ENCODE measurements at regions not wholly inside any gene's neighbourhood (a gene's known extent, or its start where the extent isn't known, plus 50 kb on each side); places are given as distances from the start of the nearest gene placed in this dataset.

DNA sequence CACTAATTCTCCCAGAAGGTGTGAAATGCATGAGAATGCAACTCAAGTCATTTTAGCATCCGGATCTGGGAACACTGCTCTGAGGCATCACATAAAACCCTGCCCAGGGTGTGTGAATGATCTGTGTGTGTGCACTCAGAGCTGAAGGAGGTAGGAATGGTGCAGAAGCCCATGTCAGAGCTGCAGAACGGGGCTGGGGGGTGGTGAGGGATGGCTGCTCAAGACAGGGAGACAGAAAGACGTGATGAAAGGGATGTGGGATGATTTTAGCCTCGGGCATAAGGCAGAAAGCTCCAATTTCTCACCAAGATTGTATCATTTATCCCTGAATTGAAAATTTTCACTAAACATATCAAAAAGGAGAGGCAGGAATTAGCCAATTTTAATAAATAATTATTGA lies 369.1 kb downstream of the EIPR1 start:
- TF ChIP-seq OSR1 (CRISPR knock-in tag; IDR thresholded peaks at IDR 0.05) (no peak), ARNTL (CRISPR knock-in tag; IDR thresholded peaks at IDR 0.05; ENCODE audit: borderline replicate concordance, low read depth) (no peak), ESRRG (CRISPR knock-in tag; IDR thresholded peaks at IDR 0.05) (no peak), ZFP30 (CRISPR knock-in tag; IDR thresholded peaks at IDR 0.05) (no peak), SNAI2 (CRISPR knock-in tag; IDR thresholded peaks at IDR 0.05) (no peak), TCF4 (CRISPR knock-in tag; IDR thresholded peaks at IDR 0.05; ENCODE audit: borderline replicate concordance) (no peak), ZNF565 (CRISPR knock-in tag; conservative IDR thresholded peaks at IDR 0.05; ENCODE audit: low read depth) (no peak), ZFP3 (CRISPR knock-in tag; IDR thresholded peaks at IDR 0.05) (no peak), CSDC2 (CRISPR knock-in tag; IDR thresholded peaks at IDR 0.05) (no peak), BACH2 (CRISPR knock-in tag; IDR thresholded peaks at IDR 0.05; ENCODE audit: borderline replicate concordance) (no peak), RARB (CRISPR knock-in tag; IDR thresholded peaks at IDR 0.05) (no peak), TOX (CRISPR knock-in tag; IDR thresholded peaks at IDR 0.05; ENCODE audit: borderline replicate concordance) (no peak), CREB5 (CRISPR knock-in tag; IDR thresholded peaks at IDR 0.05; ENCODE audit: low read depth) (no peak)
- TF ChIP-seq, protein P1, sequence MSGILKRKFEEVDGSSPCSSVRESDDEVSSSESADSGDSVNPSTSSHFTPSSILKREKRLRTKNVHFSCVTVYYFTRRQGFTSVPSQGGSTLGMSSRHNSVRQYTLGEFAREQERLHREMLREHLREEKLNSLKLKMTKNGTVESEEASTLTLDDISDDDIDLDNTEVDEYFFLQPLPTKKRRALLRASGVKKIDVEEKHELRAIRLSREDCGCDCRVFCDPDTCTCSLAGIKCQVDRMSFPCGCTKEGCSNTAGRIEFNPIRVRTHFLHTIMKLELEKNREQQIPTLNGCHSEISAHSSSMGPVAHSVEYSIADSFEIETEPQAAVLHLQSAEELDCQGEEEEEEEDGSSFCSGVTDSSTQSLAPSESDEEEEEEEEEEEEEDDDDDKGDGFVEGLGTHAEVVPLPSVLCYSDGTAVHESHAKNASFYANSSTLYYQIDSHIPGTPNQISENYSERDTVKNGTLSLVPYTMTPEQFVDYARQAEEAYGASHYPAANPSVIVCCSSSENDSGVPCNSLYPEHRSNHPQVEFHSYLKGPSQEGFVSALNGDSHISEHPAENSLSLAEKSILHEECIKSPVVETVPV (CRISPR knock-in tag; IDR thresholded peaks at IDR 0.05): no peak

All from SK-N-SH treated with all-trans-retinoic acid at 6 μM for 48 hours (cell line).